Adrenal gland (tissue), 5 donors: ENCODE measurements at regions not wholly inside any gene's neighbourhood (a gene's known extent, or its start where the extent isn't known, plus 50 kb on each side); places are given as distances from the start of the nearest gene placed in this dataset.

Experiments
- CTCF ChIP-seq, 6 experiments: fragments of 450-650 bp in 4 of 6; fragments of 200-600 bp in 2 of 6; sonication (generic) in 1 of 6; IDR thresholded peaks; 1 replicate in 5 of 6; 2 replicates in 1 of 6; pipeline versions ENCODE4 v1.5.1 to v1.8.0; 2016 to 2021; ENCODE audit warnings: antibody characterized with exemption in 6 of 6, mild to moderate bottlenecking in 2 of 6, moderate library complexity in 1 of 6
- POLR2A ChIP-seq, 2 donors: fragments of 450-650 bp; IDR thresholded peaks; one replicate each; pipeline ENCODE4 v1.6.1; 2017; ENCODE audit warnings: antibody characterized with exemption in 2 of 2, mild to moderate bottlenecking in 2 of 2, moderate library complexity in 1 of 2
- donor health status: DM: no; HTN: no; CAD: no.

GRCh38 chr11:13216019-13216710 is 61.4 kb upstream of the BMAL1 start:
- TF ChIP-seq CTCF (IDR thresholded peaks at IDR 0.05) = no peak
- peak in 1 of 2 donors; percentile 20 for TF ChIP-seq POLR2A (IDR thresholded peaks at IDR 0.05)
